H1 (cell line): ENCODE measurements at regions not wholly inside any gene's neighbourhood (a gene's known extent, or its start where the extent isn't known, plus 50 kb on each side); places are given as distances from the start of the nearest gene placed in this dataset.

ENCODE experiments used
- CBX5 ChIP-seq: fragments of 300-800, 300-1000 bp; sonication (generic); IDR thresholded peaks from 2 replicates; pipeline ENCODE4 v1.7.1; 2016; ENCODE audit warnings: antibody characterized with exemption, low read length, low read depth
- CTBP2 ChIP-seq: IDR thresholded peaks from 2 replicates; pipeline ENCODE4 v1.7.0; 2011; ENCODE audit warnings: borderline replicate concordance, mild to moderate bottlenecking, moderate library complexity, mixed read lengths, low read length; ENCODE audit not compliant: insufficient read depth, insufficient read length
- EGR1 ChIP-seq: IDR thresholded peaks from 2 replicates; pipeline ENCODE4 v1.6.1; 2011; ENCODE audit warnings: low read depth, low read length, borderline replicate concordance
- EP300 ChIP-seq, 2 experiments: IDR thresholded peaks; 1 replicate in 1 of 2; 2 replicates in 1 of 2; pipeline ENCODE4 v1.6.1; 2011 to 2012; ENCODE audit warnings: low read depth in 2 of 2, low read length in 2 of 2, mild to moderate bottlenecking in 2 of 2, borderline replicate concordance in 1 of 2, inconsistent platforms in 1 of 2, moderate library complexity in 1 of 2
- FOSL1 ChIP-seq: IDR thresholded peaks from 2 replicates; pipeline ENCODE4 v1.6.1; 2011; ENCODE audit warnings: mild to moderate bottlenecking, low read depth, low read length, moderate library complexity; ENCODE audit not compliant: insufficient read depth
- PHF8 ChIP-seq: fragments of 200-600 bp; sonication (generic); conservative IDR thresholded peaks from 2 replicates; pipeline ENCODE4 v1.7.1; 2012; ENCODE audit warnings: low read depth, mild to moderate bottlenecking, inconsistent platforms, low read length, moderate library complexity
- SAP30 ChIP-seq: fragments of 300-600 bp; sonication (generic); IDR thresholded peaks from 2 replicates; pipeline ENCODE4 v1.7.1; 2012; ENCODE audit warnings: low read length, moderate library complexity, mild to moderate bottlenecking, inconsistent platforms; ENCODE audit not compliant: insufficient read depth, insufficient replicate concordance
- SRF ChIP-seq: IDR thresholded peaks from 2 replicates; pipeline ENCODE4 v1.6.1; 2011; ENCODE audit warnings: mild to moderate bottlenecking, low read depth, low read length, moderate library complexity
- TBP ChIP-seq: IDR thresholded peaks from 2 replicates; pipeline ENCODE4 v1.6.1; 2011; ENCODE audit warnings: low read depth, low read length, improper control_type of control experiment
- TF ChIP-seq, protein P1 (sequence below): fragments of 300-600 bp; sonication (generic); IDR thresholded peaks from 2 replicates; pipeline ENCODE4 v1.7.1; 2012; ENCODE audit warnings: low read length, moderate library complexity, mild to moderate bottlenecking, inconsistent platforms; ENCODE audit not compliant: insufficient replicate concordance

DNA sequence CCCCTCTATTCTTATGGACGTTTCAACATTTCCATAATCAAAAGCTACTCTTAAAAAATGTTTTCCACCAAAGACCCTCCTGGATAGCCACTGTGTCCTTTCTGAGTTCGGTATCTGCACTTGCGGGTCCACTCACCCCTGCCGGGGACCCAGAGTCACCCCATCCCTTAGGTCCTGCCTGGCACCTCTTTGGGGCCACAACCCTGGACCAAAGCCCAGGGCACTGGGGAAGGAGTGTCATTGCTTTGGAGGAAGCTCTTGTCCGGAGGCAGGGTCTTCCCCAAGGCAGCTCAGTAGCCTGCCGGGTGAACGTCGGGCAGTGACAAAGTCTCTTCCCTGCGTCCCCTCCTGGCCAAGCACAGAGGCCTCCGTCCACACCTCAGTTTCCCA is 129.6 kb downstream of the RFLNA start (continued):
- TF ChIP-seq, protein P1, sequence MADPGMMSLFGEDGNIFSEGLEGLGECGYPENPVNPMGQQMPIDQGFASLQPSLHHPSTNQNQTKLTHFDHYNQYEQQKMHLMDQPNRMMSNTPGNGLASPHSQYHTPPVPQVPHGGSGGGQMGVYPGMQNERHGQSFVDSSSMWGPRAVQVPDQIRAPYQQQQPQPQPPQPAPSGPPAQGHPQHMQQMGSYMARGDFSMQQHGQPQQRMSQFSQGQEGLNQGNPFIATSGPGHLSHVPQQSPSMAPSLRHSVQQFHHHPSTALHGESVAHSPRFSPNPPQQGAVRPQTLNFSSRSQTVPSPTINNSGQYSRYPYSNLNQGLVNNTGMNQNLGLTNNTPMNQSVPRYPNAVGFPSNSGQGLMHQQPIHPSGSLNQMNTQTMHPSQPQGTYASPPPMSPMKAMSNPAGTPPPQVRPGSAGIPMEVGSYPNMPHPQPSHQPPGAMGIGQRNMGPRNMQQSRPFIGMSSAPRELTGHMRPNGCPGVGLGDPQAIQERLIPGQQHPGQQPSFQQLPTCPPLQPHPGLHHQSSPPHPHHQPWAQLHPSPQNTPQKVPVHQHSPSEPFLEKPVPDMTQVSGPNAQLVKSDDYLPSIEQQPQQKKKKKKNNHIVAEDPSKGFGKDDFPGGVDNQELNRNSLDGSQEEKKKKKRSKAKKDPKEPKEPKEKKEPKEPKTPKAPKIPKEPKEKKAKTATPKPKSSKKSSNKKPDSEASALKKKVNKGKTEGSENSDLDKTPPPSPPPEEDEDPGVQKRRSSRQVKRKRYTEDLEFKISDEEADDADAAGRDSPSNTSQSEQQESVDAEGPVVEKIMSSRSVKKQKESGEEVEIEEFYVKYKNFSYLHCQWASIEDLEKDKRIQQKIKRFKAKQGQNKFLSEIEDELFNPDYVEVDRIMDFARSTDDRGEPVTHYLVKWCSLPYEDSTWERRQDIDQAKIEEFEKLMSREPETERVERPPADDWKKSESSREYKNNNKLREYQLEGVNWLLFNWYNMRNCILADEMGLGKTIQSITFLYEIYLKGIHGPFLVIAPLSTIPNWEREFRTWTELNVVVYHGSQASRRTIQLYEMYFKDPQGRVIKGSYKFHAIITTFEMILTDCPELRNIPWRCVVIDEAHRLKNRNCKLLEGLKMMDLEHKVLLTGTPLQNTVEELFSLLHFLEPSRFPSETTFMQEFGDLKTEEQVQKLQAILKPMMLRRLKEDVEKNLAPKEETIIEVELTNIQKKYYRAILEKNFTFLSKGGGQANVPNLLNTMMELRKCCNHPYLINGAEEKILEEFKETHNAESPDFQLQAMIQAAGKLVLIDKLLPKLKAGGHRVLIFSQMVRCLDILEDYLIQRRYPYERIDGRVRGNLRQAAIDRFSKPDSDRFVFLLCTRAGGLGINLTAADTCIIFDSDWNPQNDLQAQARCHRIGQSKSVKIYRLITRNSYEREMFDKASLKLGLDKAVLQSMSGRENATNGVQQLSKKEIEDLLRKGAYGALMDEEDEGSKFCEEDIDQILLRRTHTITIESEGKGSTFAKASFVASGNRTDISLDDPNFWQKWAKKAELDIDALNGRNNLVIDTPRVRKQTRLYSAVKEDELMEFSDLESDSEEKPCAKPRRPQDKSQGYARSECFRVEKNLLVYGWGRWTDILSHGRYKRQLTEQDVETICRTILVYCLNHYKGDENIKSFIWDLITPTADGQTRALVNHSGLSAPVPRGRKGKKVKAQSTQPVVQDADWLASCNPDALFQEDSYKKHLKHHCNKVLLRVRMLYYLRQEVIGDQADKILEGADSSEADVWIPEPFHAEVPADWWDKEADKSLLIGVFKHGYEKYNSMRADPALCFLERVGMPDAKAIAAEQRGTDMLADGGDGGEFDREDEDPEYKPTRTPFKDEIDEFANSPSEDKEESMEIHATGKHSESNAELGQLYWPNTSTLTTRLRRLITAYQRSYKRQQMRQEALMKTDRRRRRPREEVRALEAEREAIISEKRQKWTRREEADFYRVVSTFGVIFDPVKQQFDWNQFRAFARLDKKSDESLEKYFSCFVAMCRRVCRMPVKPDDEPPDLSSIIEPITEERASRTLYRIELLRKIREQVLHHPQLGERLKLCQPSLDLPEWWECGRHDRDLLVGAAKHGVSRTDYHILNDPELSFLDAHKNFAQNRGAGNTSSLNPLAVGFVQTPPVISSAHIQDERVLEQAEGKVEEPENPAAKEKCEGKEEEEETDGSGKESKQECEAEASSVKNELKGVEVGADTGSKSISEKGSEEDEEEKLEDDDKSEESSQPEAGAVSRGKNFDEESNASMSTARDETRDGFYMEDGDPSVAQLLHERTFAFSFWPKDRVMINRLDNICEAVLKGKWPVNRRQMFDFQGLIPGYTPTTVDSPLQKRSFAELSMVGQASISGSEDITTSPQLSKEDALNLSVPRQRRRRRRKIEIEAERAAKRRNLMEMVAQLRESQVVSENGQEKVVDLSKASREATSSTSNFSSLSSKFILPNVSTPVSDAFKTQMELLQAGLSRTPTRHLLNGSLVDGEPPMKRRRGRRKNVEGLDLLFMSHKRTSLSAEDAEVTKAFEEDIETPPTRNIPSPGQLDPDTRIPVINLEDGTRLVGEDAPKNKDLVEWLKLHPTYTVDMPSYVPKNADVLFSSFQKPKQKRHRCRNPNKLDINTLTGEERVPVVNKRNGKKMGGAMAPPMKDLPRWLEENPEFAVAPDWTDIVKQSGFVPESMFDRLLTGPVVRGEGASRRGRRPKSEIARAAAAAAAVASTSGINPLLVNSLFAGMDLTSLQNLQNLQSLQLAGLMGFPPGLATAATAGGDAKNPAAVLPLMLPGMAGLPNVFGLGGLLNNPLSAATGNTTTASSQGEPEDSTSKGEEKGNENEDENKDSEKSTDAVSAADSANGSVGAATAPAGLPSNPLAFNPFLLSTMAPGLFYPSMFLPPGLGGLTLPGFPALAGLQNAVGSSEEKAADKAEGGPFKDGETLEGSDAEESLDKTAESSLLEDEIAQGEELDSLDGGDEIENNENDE: no peak
- TF ChIP-seq CTBP2: no peak
- TF ChIP-seq EP300 (IDR thresholded peaks at IDR 0.05; ENCODE audit: borderline replicate concordance in 1 of 2, low read depth in 2 of 2, low read length in 2 of 2): no peak
- TF ChIP-seq FOSL1: no peak
- TF ChIP-seq SRF: no peak
- TF ChIP-seq EGR1: no peak
- TF ChIP-seq CBX5: no peak
- no peak for TF ChIP-seq PHF8
- no peak for TF ChIP-seq TBP
- TF ChIP-seq SAP30: no peak
